T-helper 17 cell (primary cell): ENCODE measurements at regions not wholly inside any gene's neighbourhood (a gene's known extent, or its start where the extent isn't known, plus 50 kb on each side); places are given as distances from the start of the nearest gene placed in this dataset.
"Not testable (repeated sequence)": the region's sequence is repeated elsewhere in the genome, so short reads cannot be mapped to it uniquely, and the experiment has no call there.

Source experiments
- ATAC-seq: fragments of 150-1000 bp; cut with Tn5 transposase; 2 replicates; pipeline ENCODE4 v1.10.0; 2021; ENCODE audit warnings: mild to moderate bottlenecking, moderate library complexity
- DNase-seq, 3 donors: peaks; one replicate each; pipeline versions ENCODE4 v3.0.0 to v3.0.0-alpha.2; 2020 to 2021
- H3K9me3 ChIP-seq: one replicate; pipeline ENCODE4 v1.7.0; 2013; ENCODE audit warnings: low read length, mild to moderate bottlenecking; ENCODE audit not compliant: control insufficient read depth, poor library complexity, severe bottlenecking
- H3K27ac Mint-ChIP-seq: one replicate; pipeline ENCODE4 v1.8.0; 2022; ENCODE audit warnings: mild to moderate bottlenecking, moderate library complexity, mixed read lengths
- H3K27me3 Mint-ChIP-seq: one replicate; pipeline ENCODE4 v1.8.0; 2022; ENCODE audit warnings: mixed read lengths
- H3K36me3 Mint-ChIP-seq: one replicate; pipeline ENCODE4 v1.8.0; 2022; ENCODE audit warnings: low read depth, mixed read lengths
- H3K4me1 Mint-ChIP-seq: one replicate; pipeline ENCODE4 v1.8.0; 2022; ENCODE audit warnings: mild to moderate bottlenecking, mixed read lengths
- H3K4me3 Mint-ChIP-seq: one replicate; pipeline ENCODE4 v1.8.0; 2022; ENCODE audit warnings: mild to moderate bottlenecking, moderate library complexity, mixed read lengths

DNA sequence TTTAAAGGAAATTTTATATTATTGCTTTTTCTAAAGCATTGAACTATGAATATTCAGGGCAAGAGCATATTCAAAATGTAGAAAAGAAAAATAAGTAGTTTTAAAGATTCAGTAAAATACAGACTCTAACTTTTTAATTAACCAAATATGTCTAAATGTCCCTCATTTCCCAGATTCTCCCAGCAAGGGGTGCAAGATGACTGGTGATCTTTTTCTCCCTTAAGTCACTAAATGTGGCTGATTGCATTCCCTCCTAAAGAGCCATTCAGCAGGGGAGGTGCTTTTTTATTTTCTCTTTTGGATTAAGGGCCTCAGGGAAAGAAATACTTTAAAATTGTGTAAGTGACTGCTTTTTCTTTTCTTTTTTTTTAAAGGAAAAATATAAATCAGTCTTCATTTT, 406.9 kb downstream of the OXSM start:
- DNase-seq (no peak), ATAC-seq (no peak)
- no peak overlapping the region for H3K27ac Mint-ChIP-seq
- H3K4me3 Mint-ChIP-seq: no peak overlapping the region
- H3K9me3 ChIP-seq: no peaks in the 10 kb centered on the region
- H3K27me3 Mint-ChIP-seq: no peaks in the 10 kb centered on the region
- no peaks in the 10 kb centered on the region for H3K4me1 Mint-ChIP-seq
- no peaks in the 10 kb centered on the region for H3K36me3 Mint-ChIP-seq

DNA sequence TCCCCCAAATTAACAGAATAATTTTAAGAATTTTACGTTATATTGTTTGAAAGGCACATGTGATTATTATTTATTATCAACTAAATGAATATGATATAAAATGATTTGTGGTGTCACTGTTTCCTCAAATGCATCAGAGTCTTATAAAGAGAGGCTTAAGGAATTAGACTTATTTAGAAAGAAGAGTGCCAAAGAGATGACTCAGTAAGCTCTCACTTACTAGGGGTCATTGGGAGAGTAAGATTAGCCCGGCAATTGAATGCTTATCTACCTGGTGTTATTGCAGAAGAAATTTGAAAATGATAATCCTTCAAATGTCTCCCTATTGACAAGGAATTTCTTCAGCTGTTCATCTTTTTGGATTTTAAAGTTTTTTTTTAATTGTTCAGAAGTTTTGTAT, 408.7 kb downstream of the OXSM start:
- no peaks in the 10 kb centered on the region for H3K4me1 Mint-ChIP-seq
- ATAC-seq: no peak
- H3K9me3 ChIP-seq: no peaks in the 10 kb centered on the region
- no peaks in the 10 kb centered on the region for H3K36me3 Mint-ChIP-seq
- no peaks in the 10 kb centered on the region for H3K27me3 Mint-ChIP-seq
- H3K4me3 Mint-ChIP-seq: no peak overlapping the region
- no peak for DNase-seq
- H3K27ac Mint-ChIP-seq: no peak overlapping the region

DNA sequence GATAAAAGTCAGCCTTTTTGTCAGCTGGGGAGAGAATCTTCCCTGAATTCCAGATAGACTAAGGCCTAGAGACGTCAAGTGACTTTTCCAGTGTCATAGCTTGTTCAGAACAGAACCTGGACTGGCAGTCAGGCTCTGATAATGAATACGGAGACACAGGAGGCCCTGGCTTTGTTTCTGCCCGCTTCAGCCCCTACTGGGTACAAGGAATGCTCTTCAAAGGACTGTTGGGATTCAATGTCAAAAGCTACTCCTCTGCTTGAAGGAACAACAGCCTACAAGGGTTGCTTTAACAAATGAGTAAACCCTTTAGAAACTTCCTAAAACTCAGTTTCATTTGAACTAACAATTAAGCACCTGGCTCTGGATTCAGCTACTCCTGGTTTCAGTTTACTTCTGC, 412.3 kb downstream of the OXSM start:
- Mint-ChIP-seq H3K4me3 (no peak overlapping the region), H3K27ac (no peak overlapping the region), H3K4me1 (no peaks in the 10 kb centered on the region), H3K36me3 (no peaks in the 10 kb centered on the region), H3K27me3 (no peaks in the 10 kb centered on the region)
- DNase-seq (no peak), ATAC-seq (no peak)
- H3K9me3 ChIP-seq: no peaks in the 10 kb centered on the region

DNA sequence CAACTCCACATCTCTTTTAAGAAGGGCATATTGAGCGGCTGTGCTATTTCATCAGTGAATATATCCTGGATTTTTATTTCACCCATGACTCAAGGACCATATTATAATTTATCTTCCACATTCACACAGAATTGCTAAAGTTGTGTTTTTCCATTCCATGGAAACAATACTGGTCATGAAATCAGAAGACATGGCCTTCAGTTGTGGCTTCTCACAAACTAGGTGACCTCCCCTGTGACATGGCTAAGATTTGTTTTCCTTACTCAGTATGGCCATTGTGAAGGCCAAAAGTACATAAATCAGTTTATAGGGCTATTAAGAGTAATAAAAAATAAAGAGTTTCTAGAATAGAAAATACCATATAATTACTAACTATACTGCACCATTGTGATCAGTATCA, 415.6 kb downstream of the OXSM start:
- no peak overlapping the region for H3K4me3 Mint-ChIP-seq
- no peaks in the 10 kb centered on the region for H3K4me1 Mint-ChIP-seq
- H3K36me3 Mint-ChIP-seq: no peaks in the 10 kb centered on the region
- H3K9me3 ChIP-seq: no peaks in the 10 kb centered on the region
- ATAC-seq (no peak), DNase-seq (no peak)
- no peaks in the 10 kb centered on the region for H3K27me3 Mint-ChIP-seq
- H3K27ac Mint-ChIP-seq: no peak overlapping the region

DNA sequence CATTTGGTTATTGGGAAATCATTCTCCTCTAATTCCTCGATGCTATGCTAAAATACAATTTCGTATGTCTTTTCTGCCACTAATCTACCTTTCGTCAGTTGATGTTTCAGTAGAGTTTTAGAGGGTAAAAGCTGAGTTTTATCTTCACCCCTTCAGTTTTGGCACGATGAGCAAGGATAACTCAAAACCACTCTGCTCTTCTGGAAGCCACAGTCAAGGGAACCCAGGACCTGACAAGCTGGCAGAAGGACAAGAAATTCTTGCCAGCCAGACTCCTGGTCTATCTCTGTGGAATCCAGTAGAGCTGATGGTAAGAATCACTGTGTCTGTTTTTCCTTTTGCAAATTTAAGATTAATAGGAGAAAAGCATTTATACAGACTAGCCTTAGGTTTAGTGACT, 414.4 kb upstream of the LRRC3B start:
- H3K27me3 Mint-ChIP-seq: no peaks in the 10 kb centered on the region
- H3K27ac Mint-ChIP-seq: no peak overlapping the region
- no peaks in the 10 kb centered on the region for H3K4me1 Mint-ChIP-seq
- DNase-seq (no peak), ATAC-seq (no peak)
- no peak overlapping the region for H3K4me3 Mint-ChIP-seq
- no peaks in the 10 kb centered on the region for H3K36me3 Mint-ChIP-seq
- H3K9me3 ChIP-seq: no peaks in the 10 kb centered on the region

DNA sequence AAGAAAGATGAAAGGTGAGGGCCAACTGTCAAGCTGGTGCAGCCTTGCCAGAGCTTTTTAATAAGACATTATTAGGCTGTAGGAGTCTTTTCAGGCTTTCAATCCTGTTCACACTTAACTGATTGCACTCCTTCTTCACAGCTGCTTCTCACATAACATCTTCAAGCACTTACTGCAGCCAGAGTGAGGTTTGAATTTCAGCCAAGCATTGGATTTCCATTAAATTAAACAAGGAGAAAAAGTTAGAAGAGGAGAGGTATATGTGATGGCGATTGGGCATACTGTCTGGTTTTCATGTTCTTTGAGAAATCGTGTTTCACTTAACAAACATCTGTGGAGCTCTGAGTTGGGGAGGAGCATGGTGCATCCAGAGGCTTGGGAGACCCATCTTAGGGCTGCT, 392.8 kb upstream of the LRRC3B start:
- Mint-ChIP-seq H3K4me3 (no peak overlapping the region), H3K36me3 (no peaks in the 10 kb centered on the region), H3K27ac (no peak overlapping the region), H3K4me1 (no peaks in the 10 kb centered on the region), H3K27me3 (no peaks in the 10 kb centered on the region)
- ATAC-seq (no peak), DNase-seq (no peak)
- no peaks in the 10 kb centered on the region for H3K9me3 ChIP-seq

DNA sequence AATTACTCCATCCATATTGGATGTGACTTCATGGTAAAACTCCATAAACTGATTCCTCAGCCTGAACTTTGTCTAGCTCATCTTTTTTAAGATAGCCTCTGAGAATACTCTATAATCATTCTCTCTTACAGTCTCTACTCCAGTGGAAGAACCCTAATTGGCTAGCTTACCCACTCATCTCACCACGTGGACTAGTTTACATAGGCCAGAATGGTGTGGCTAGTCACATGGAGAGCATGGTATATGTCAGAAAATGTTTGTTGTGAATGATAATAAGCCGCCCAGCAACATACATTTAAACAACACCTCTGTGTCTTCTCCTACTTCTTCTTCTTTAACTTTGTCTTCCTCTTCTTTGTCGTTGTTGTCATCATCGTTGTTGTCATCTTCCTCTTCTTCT, 389.2 kb upstream of the LRRC3B start:
- H3K27ac Mint-ChIP-seq: no peak overlapping the region
- H3K27me3 Mint-ChIP-seq: no peaks in the 10 kb centered on the region
- H3K4me3 Mint-ChIP-seq: no peak overlapping the region
- H3K36me3 Mint-ChIP-seq: no peaks in the 10 kb centered on the region
- H3K9me3 ChIP-seq: no peaks in the 10 kb centered on the region
- DNase-seq: no peak
- no peaks in the 10 kb centered on the region for H3K4me1 Mint-ChIP-seq
- ATAC-seq: no peak

DNA sequence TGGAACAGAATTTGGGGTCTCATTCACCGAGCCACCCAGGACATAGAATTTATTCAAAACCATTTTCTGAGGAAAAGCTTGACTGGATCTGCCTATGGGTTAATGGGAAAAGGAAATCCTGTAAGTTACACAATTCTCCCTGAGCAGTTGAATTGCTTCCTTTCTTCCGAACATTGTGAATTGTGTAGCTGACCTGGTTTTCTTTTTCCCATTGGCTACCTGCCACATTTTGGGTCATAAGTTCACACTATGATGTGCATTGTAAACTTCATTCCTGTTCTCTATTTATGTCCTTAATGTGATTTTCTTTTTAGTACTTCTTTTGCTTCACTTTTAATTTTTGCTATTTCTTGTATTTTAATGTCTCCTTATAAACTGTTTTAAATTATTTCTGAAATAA, 386.0 kb upstream of the LRRC3B start:
- Mint-ChIP-seq H3K4me3 (no peak overlapping the region), H3K27ac (no peak overlapping the region), H3K36me3 (no peaks in the 10 kb centered on the region), H3K4me1 (no peaks in the 10 kb centered on the region), H3K27me3 (no peaks in the 10 kb centered on the region)
- DNase-seq (no peak), ATAC-seq (no peak)
- H3K9me3 ChIP-seq: no peaks in the 10 kb centered on the region

DNA sequence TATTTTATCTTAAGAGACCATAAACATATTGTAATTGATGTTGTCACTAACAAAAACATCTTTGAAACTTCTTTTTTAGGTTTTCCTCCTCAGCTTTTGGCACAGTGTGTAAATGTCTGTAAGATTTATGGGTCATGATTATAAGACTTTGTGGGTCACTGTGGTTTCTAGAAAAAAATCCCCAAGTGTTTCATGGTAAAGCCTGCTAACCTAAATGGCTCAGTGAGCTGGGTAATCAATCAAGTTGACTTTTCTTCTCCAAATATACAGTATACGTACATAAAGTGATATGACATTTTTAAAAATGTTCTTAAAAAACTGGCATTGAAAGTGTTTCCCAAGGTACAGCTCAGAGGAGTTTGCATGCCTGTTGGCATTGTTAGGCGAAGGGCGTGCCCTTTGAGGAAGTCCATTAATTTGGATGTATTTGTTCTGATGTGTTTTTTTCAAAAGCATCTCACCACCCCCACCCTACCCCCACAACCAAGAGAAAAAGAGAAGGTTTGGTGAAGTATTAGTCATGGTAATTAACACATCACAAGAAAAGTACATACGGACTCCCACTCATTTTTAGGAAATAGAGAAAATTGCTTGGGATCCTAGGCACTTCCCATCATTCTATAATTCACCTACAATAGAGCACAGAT, 385.4 kb upstream of the LRRC3B start:
- no peaks in the 10 kb centered on the region for H3K36me3 Mint-ChIP-seq

DNA sequence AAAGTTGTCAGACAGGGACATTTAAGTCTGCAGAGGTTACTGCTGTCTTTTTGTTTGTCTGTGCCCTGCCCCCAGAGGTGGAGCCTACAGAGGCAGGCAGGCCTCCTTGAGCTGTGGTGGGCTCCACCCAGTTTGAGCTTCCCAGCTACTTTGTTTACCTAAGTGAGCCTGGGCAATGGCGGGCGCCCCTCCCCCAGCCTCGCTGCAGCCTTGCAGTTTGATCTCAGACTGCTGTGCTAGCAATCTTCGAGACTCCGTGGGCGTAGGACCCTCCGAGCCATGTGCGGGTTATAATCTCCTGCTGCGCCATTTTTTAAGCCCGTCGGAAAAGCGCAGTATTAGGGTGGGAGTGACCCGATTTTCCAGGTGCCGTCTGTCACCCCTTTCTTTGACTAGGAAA, 378.0 kb upstream of the LRRC3B start:
- DNase-seq, H3K9me3 ChIP-seq, H3K4me1 Mint-ChIP-seq, H3K27ac Mint-ChIP-seq, ATAC-seq, H3K27me3 Mint-ChIP-seq, H3K4me3 Mint-ChIP-seq, H3K36me3 Mint-ChIP-seq: not testable (repeated sequence)

More for the DNA sequence above, 385.4 kb upstream of the LRRC3B start:
- Mint-ChIP-seq H3K4me1 (no peaks in the 10 kb centered on the region), H3K27ac (no peak overlapping the region), H3K27me3 (no peaks in the 10 kb centered on the region), H3K4me3 (no peak overlapping the region)
- DNase-seq (no peak), ATAC-seq (no peak)
- H3K9me3 ChIP-seq: no peaks in the 10 kb centered on the region

DNA sequence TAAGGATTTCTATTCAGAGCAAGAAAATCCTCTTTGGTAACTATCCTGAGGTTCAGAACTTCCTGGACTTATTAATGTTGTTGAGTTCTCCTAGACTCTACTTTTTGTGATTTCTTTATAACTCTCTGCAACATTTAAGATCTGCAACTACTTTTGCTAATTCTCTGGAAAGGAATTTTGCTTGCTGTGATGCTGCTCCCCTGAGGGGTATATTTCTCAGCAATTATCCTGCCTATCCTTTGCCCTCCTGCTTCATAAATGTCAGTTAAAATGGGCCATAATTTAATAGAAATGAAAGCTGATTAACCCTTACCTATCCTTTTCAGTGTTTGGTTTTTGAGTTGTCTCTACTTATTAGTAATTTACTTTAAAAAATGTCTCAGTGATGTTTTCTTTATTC, 377.3 kb upstream of the LRRC3B start:
- Mint-ChIP-seq H3K4me3 (no peak overlapping the region), H3K36me3 (no peaks in the 10 kb centered on the region), H3K27me3 (no peaks in the 10 kb centered on the region), H3K4me1 (no peaks in the 10 kb centered on the region), H3K27ac (no peak overlapping the region)
- DNase-seq: no peak
- no peak for ATAC-seq
- no peaks in the 10 kb centered on the region for H3K9me3 ChIP-seq

DNA sequence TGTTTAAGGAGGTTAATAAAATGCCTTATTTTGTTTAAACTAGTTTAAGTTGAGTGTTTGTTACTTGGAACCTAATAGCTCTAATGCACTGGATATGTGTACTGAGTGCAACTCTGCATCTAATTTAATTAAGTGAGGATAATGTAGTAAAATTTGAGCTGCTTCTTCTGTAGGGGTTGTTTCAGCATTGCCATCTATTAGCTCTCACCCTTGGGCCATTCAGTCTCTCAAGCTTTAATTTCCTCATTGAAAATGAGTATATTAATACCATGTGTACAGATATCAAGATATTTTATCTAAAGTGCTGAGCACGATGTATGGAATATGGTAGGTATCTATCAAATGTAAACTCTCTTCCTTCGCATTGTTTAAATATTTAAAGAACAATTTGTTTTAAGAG, 375.7 kb upstream of the LRRC3B start:
- H3K27me3 Mint-ChIP-seq: no peaks in the 10 kb centered on the region
- no peaks in the 10 kb centered on the region for H3K4me1 Mint-ChIP-seq
- no peaks in the 10 kb centered on the region for H3K36me3 Mint-ChIP-seq
- no peak overlapping the region for H3K4me3 Mint-ChIP-seq
- DNase-seq: no peak
- no peaks in the 10 kb centered on the region for H3K9me3 ChIP-seq
- H3K27ac Mint-ChIP-seq: no peak overlapping the region
- no peak for ATAC-seq

DNA sequence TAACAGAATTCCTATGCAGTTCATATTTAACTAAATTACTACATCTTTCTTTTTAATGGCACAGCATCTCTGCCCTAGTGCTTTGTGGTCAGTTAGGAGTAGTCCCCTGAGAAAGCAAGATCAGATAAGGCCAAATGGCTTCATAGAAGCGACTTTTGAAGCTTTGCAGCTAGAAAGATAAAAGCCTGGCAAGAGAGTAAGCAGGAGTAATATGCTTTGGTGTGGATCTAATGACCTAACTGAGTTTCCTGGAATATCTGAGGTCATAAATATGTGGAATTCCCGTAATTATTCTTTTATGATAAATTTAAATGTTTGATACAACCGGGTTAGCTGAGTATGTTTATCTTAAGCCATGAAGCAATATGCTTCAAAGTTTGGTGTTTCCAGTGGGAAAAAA, 374.9 kb upstream of the LRRC3B start:
- ATAC-seq (no peak), DNase-seq (no peak)
- Mint-ChIP-seq H3K27ac (no peak overlapping the region), H3K27me3 (no peaks in the 10 kb centered on the region), H3K4me3 (no peak overlapping the region), H3K4me1 (no peaks in the 10 kb centered on the region), H3K36me3 (no peaks in the 10 kb centered on the region)
- no peaks in the 10 kb centered on the region for H3K9me3 ChIP-seq

DNA sequence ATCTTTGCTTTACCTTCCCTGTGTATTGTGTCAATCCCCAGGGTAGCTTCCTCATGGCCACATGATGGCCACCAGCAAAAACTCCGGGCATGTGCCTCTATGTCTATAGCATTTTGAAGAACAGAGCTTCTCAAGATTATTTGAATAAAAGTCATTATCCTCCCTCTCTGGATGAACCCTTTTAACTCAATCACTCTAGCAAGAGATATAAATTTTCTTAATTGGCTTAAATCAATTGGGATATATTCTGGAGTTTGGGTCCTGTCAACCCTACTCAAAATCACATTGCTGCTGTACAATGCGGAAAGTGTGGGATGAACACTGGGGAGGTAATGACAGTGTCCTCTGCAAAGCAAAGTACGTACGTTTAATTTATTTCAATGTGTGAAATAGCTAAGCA, 370.6 kb upstream of the LRRC3B start:
- ATAC-seq (no peak), DNase-seq (no peak)
- no peaks in the 10 kb centered on the region for H3K4me1 Mint-ChIP-seq
- no peaks in the 10 kb centered on the region for H3K36me3 Mint-ChIP-seq
- H3K27ac Mint-ChIP-seq: no peak overlapping the region
- H3K27me3 Mint-ChIP-seq: no peaks in the 10 kb centered on the region
- no peaks in the 10 kb centered on the region for H3K9me3 ChIP-seq
- no peak overlapping the region for H3K4me3 Mint-ChIP-seq
